ENCODE measurements at regions not wholly inside any gene's neighbourhood (a gene's known extent, or its start where the extent isn't known, plus 50 kb on each side); places are given as distances from the start of the nearest gene placed in this dataset.
"Not testable (repeated sequence)": the region's sequence is repeated elsewhere in the genome, so short reads cannot be mapped to it uniquely, and the experiment has no call there.

DNA sequence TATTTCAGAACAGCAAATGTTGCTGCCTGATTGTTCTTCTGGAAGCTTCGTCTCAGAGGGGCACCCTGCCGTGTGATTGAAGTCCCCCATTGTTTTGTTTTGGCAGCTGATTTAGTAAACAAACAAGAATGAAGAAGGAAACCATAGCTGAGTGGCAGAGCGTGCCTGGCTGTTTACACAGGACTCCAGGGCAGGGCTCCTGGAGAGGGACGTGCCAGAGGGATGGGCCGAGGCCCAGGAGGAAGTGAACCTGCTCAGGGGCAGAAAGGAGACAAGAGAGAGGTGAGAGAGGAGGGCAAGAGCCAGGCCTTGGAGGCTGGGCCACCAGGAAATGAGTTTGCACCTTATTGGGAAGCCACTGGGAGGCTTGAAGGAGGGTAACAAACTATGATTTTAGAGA is 85.5 kb upstream of the B3GAT1 start:
- TF ChIP-seq, protein P1, sequence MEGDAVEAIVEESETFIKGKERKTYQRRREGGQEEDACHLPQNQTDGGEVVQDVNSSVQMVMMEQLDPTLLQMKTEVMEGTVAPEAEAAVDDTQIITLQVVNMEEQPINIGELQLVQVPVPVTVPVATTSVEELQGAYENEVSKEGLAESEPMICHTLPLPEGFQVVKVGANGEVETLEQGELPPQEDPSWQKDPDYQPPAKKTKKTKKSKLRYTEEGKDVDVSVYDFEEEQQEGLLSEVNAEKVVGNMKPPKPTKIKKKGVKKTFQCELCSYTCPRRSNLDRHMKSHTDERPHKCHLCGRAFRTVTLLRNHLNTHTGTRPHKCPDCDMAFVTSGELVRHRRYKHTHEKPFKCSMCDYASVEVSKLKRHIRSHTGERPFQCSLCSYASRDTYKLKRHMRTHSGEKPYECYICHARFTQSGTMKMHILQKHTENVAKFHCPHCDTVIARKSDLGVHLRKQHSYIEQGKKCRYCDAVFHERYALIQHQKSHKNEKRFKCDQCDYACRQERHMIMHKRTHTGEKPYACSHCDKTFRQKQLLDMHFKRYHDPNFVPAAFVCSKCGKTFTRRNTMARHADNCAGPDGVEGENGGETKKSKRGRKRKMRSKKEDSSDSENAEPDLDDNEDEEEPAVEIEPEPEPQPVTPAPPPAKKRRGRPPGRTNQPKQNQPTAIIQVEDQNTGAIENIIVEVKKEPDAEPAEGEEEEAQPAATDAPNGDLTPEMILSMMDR (conservative IDR thresholded peaks at IDR 0.05), result no peak
- WGBS (ENCODE audit: extremely low coverage, insufficient read length, low lambda C conversion rate), result no CpG with 5 or more reads among the region's 5 CpGs
- Histone ChIP-seq H3K79me1 (ENCODE audit: insufficient read depth, low read depth, low read length, poor library complexity, severe bottlenecking) (no peaks in the 10 kb centered on the region), H2BK5ac (ENCODE audit: insufficient read length, low read length) (no peak overlapping the region), H4K5ac (ENCODE audit: insufficient read length, low read depth, low read length) (no peak overlapping the region), H3K79me2 (ENCODE audit: insufficient read depth, low read length) (no peaks in the 10 kb centered on the region), H3K14ac (ENCODE audit: insufficient read depth, low read length) (no peak overlapping the region), H3K4me2 (ENCODE audit: insufficient read depth, insufficient read length, low read length) (no peak overlapping the region), H4K20me1 (ENCODE audit: control insufficient read depth, insufficient read depth, insufficient read length) (no peaks in the 10 kb centered on the region), H2BK15ac (ENCODE audit: low read depth, low read length) (no peak overlapping the region), H4K91ac (ENCODE audit: insufficient read length, low read depth, low read length) (no peak overlapping the region), H3K56ac (ENCODE audit: insufficient read length, low read depth, low read length) (no peak overlapping the region), H3K9ac (ENCODE audit: extremely low read depth, insufficient read length, low read length) (no peak overlapping the region), H3K23me2 (ENCODE audit: insufficient read length, low read depth, low read length, poor library complexity, severe bottlenecking) (no peaks in the 10 kb centered on the region), H2AK5ac (ENCODE audit: insufficient read length, low read length) (no peak overlapping the region), H2AFZ (ENCODE audit: low read length) (no peak overlapping the region), H3K23ac (ENCODE audit: insufficient read length, low read depth, low read length) (no peak overlapping the region), H3K27me3 (ENCODE audit: insufficient read depth, low read length) (no peaks in the 10 kb centered on the region), H3K4me1 (ENCODE audit: insufficient read depth, low read length) (no peaks in the 10 kb centered on the region), H2BK20ac (ENCODE audit: low read depth, low read length, poor library complexity, severe bottlenecking) (no peak overlapping the region), H3T11ph (ENCODE audit: low read length) (no peak overlapping the region), H2BK120ac (ENCODE audit: low read depth, low read length, poor library complexity, severe bottlenecking) (no peak overlapping the region), H4K8ac (replicated peaks; ENCODE audit: insufficient read length, low read depth, low read length) (no peak overlapping the region), H2BK12ac (ENCODE audit: insufficient read length, low read depth, low read length) (no peak overlapping the region), H3K18ac (ENCODE audit: insufficient read length, low read depth, low read length) (no peak overlapping the region), H3K4ac (ENCODE audit: low read depth, low read length) (no peak overlapping the region), H3K27ac (ENCODE audit: insufficient read length, low read depth, low read length) (no peak overlapping the region), H3K9me3 (ENCODE audit: control insufficient read depth, low read depth, low read length) (no peaks in the 10 kb centered on the region)
- H3K9me3 Mint-ChIP-seq, result peaks cover 16 to 21% of the 10 kb centered on the region in 2 experiments
- H3K27me3 Mint-ChIP-seq (ENCODE audit: low read depth), result peaks cover 49% of the 10 kb centered on the region
- peaks cover 14 to 18% of the 10 kb centered on the region in 2 experiments for H3K4me1 Mint-ChIP-seq
- H3K27ac Mint-ChIP-seq, result peak overlapping the region in 1 of 3 experiments; percentile 49; a peak in 1 of 7 replicates
- DNase-seq, result no peak
- no peak overlapping the region for H3K4me3 Mint-ChIP-seq
- peaks cover 0 to 5% (median 0%) of the 10 kb centered on the region in 3 experiments; a peak in 2 of 7 replicates for H3K36me3 Mint-ChIP-seq (ENCODE audit: insufficient read depth in 1 of 3, low read depth in 3 of 3)

DNA sequence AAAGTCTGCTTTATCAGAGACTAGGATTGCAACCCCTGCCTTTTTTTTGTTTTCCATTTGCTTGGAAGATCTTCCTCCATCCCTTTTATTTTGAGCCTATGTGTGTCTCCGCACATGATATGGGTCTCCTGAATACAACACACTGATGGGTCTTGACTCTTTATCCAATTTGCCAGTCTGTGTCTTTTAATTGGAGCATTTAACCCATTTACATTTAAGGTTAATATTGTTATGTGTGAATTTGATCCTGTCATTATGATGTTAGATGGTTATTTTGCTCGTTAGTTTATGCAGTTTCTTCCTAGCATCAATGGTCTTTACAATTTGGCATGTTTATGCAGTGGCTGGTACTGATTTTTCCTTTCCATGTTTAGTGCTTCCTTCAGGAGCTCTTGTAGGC is 84.0 kb upstream of the B3GAT1 start:
- no CpG with 5 or more reads among the region's 2 CpGs for WGBS (ENCODE audit: extremely low coverage, insufficient read length, low lambda C conversion rate)
- H3K23ac ChIP-seq (ENCODE audit: insufficient read length, low read depth, low read length); H3K79me2 ChIP-seq (ENCODE audit: insufficient read depth, low read length); H4K20me1 ChIP-seq (ENCODE audit: control insufficient read depth, insufficient read depth, insufficient read length); H4K91ac ChIP-seq (ENCODE audit: insufficient read length, low read depth, low read length); H3K27me3 ChIP-seq (ENCODE audit: insufficient read depth, low read length); H3K9ac ChIP-seq (ENCODE audit: extremely low read depth, insufficient read length, low read length); H3K4me2 ChIP-seq (ENCODE audit: insufficient read depth, insufficient read length, low read length); H3K23me2 ChIP-seq (ENCODE audit: insufficient read length, low read depth, low read length, poor library complexity, severe bottlenecking); H2BK5ac ChIP-seq (ENCODE audit: insufficient read length, low read length); H3K79me1 ChIP-seq (ENCODE audit: insufficient read depth, low read depth, low read length, poor library complexity, severe bottlenecking); H2BK120ac ChIP-seq (ENCODE audit: low read depth, low read length, poor library complexity, severe bottlenecking); H2BK15ac ChIP-seq (ENCODE audit: low read depth, low read length); H3K27ac ChIP-seq (ENCODE audit: insufficient read length, low read depth, low read length); H3K56ac ChIP-seq (ENCODE audit: insufficient read length, low read depth, low read length); H3K27ac Mint-ChIP-seq; H3K4ac ChIP-seq (ENCODE audit: low read depth, low read length); H2AK5ac ChIP-seq (ENCODE audit: insufficient read length, low read length); H3K4me1 Mint-ChIP-seq; H2BK12ac ChIP-seq (ENCODE audit: insufficient read length, low read depth, low read length); H3K36me3 Mint-ChIP-seq (ENCODE audit: insufficient read depth in 1 of 3, low read depth in 3 of 3); H2BK20ac ChIP-seq (ENCODE audit: low read depth, low read length, poor library complexity, severe bottlenecking); H4K8ac ChIP-seq (replicated peaks; ENCODE audit: insufficient read length, low read depth, low read length); H3K9me3 ChIP-seq (ENCODE audit: control insufficient read depth, low read depth, low read length); H3K4me3 Mint-ChIP-seq; H3K14ac ChIP-seq (ENCODE audit: insufficient read depth, low read length); H3K18ac ChIP-seq (ENCODE audit: insufficient read length, low read depth, low read length); H3K4me1 ChIP-seq (ENCODE audit: insufficient read depth, low read length); H2AFZ ChIP-seq (ENCODE audit: low read length); H3T11ph ChIP-seq (ENCODE audit: low read length); H4K5ac ChIP-seq (ENCODE audit: insufficient read length, low read depth, low read length); DNase-seq: not testable (repeated sequence)
- Mint-ChIP-seq H3K27me3 (ENCODE audit: low read depth) (peaks cover 52% of the 10 kb centered on the region), H3K9me3 (peaks cover 16 to 21% of the 10 kb centered on the region in 2 experiments)
